HK-2 (cell line): ENCODE measurements at regions not wholly inside any gene's neighbourhood (a gene's known extent, or its start where the extent isn't known, plus 50 kb on each side); places are given as distances from the start of the nearest gene placed in this dataset.
"Not testable (repeated sequence)": the region's sequence is repeated elsewhere in the genome, so short reads cannot be mapped to it uniquely, and the experiment has no call there.

ENCODE experiments used
- DNase-seq: peaks from one replicate; pipeline ENCODE4 v3.0.0-alpha.2; 2018; ENCODE audit not compliant: unreplicated experiment

DNA sequence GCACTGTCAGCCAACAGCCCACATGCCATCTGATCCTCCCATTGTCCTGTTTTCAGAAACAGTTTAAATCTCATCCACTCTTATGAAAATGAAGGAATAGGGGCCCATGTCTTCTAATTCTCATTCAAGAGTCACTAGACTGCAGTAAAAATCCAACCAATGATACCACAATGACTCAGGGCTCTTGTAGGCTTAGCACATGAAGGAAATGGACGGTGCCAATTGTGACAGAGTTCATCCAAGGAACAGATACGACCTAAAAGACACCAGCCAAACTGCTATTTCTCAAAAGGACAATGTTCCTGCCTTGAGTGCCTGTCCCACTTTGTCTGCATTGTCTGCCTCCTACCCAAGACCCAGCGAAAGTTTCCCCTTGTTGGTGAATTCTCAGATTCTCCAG lies 204.8 kb upstream of the COX10 start:
- DNase-seq: no peak

DNA sequence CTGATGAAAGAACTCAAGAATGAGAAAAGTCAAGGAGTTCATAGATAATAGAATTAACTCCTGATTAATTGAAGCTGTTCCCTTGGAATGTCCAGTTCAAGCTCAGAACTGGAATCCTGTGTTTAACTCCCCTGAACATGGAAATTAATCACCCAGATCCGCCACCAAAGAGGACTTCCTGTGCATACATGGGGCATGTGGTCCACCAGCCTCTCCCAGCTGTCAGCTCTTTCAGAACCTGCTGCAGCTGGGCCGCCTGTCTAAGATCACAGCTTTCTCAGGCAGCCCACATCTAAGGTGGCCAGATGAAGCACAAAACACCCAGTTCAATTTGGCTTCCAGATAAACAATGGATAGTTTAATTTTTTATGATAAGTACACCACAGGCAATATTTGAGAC lies 203.7 kb upstream of the COX10 start:
- no peak for DNase-seq

DNA sequence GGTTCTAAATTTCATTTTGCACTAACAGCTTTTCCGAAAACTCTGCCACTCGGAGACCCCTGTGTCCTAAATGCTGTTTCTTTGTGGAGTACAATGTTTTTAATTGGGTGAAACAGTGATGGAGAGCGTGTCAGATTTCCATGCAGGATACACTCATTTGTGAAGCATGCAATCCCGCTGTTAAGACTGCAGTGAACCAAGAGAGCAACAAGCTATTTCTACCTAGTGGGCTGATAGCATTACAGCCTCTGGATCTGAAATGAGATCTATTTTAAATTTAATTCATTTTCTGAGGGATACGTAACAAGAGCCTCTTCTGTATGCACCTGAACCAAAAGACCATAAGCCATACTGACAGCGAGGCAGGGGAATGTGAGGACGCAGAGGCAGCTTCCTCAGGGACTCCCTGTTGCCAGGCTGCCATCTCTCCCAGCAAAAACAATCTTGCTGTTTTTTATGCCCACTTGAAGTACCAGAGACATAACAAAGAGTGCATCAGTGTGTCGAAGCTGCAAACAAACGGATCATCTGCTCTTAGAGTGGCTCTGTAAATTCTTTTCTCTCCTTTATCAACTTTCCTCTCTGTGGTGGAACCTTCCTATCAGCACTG lies 199.9 kb upstream of the COX10 start:
- no peak for DNase-seq

DNA sequence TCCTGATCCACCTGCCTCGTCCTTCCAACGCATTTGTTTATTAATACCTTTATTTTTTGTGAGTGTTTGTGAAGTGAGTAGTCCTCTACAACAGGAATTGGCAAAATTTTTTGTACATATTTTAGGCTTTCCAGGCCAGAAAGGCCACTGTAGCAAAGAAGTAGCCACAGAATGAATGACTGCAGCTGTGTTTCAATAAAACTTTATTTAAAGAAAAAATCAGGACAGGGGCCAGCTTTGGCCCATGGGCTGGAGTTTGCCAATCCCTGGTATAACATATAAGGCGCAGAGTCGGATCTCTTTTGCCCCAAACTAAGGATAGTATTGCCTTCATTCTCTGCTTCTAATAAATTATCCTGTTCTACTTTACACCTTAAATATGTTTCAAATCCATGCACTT lies 198.0 kb upstream of the COX10 start:
- DNase-seq: no peak

DNA sequence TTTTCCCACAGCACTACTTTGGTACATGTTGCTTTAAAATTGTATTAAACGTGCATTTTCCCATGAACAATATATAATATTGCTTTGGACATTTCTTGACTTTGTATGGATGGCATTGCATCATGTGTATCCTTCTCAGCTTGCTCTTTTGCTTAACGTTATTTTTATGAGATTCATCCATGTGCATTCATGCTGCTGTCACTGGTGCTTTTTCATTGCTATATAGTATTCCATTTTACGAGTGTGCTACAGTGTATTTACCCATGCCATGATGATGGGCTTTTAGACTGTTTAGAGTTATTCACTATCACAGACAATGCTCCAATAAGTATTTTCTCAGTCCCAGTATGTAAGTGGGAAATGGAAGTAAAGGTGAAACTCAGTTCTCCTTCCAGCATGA lies 195.2 kb upstream of the COX10 start:
- no peak for DNase-seq

DNA sequence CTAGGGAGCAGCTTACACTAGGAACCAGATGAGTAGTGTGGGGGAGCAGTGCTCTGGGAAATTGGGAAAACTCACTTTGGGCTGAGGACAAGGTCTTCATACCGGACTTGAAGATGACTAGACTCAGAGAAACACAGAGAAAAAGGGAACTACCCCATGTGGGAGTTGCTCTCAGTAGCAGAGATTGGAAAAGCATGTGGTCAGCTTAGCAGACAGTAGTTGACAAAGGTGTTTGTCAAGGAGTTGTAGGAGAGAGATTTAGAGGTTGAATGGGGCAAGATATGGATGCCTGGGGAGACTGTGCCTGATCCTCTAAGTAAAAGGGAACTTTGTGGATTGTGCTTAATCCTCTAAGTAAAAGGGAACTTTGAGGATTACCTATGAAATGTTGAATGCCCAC lies 194.5 kb upstream of the COX10 start:
- no peak for DNase-seq

DNA sequence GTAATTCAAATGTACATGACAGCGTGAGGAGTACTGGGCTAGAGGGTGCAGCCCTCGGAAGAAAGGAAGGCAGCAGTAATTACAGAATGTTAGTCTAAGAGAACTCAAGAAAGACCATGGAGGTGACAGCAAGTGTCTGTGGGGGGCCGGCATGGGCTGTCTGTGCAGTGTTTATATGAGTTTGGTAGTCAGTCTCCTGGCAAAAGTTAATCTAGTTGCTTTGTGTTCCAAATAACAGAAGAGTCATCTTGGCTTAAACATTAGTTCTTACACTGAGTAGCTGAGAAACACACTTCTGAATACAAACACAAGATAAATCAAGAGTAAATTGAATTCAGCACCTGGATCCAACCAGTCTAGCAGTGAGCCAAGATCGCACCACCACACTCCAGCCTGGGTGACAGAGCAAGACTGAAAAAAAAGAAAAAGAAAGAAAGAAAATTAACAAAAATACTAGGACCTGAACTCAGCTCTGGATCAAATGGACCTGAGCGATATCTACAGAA lies 189.3 kb upstream of the COX10 start:
- no peak for DNase-seq

DNA sequence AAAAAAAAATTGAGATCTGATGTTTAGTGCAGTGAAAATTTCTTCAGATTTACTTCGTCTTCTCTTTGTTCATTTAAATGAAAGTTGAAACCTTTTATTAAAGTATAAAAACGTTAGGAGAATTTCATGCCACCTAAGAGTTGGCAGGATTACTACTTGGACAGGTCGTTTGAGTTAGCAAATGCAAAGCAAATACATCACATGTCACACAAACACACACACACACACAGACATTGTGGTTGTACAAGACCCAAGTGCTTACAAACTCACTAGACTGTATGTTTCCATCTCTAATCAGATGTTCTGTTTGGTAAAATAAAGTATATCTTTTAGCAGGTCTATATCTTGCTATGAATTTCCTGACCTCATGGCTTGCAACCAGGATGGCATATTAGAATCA lies 185.6 kb upstream of the COX10 start:
- no peak for DNase-seq

DNA sequence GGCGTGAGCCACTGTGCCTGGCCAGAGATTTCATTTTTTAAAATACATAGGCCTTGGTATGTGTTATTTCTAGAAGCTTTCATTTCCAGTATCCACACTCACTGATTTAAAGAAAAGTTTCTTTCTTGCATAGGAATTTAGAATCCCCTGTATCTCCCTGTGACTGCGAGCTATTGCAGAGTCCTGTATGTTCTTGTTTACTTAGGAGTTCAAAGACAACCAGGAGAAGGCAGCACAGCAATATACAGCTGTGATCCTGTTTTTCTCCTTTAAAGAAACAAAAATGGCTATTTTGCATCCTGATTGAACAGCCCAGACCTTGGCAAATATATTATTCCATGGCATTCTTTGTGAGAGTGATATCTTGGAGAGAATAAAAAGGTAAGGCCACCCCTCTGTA lies 185.0 kb upstream of the COX10 start:
- no peak for DNase-seq

DNA sequence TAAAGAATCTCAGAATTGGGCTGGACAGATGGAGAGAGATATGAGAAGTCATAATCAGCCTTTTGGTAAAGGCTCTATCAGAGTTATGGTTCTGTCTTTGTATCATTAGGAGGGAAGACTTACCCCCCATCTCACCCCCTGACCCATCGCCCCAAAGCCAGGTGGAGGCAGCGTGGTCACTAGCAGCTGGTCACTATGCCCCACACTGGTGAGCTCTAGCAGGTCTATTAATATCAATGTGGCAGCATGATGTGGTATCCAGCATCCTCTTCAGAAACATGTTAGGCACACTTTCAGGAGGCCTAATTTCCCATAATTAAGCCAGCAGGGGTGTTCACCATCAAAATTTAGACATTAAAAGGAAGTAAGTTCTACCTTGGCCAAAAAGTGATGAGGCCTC lies 183.8 kb upstream of the COX10 start:
- no peak for DNase-seq

DNA sequence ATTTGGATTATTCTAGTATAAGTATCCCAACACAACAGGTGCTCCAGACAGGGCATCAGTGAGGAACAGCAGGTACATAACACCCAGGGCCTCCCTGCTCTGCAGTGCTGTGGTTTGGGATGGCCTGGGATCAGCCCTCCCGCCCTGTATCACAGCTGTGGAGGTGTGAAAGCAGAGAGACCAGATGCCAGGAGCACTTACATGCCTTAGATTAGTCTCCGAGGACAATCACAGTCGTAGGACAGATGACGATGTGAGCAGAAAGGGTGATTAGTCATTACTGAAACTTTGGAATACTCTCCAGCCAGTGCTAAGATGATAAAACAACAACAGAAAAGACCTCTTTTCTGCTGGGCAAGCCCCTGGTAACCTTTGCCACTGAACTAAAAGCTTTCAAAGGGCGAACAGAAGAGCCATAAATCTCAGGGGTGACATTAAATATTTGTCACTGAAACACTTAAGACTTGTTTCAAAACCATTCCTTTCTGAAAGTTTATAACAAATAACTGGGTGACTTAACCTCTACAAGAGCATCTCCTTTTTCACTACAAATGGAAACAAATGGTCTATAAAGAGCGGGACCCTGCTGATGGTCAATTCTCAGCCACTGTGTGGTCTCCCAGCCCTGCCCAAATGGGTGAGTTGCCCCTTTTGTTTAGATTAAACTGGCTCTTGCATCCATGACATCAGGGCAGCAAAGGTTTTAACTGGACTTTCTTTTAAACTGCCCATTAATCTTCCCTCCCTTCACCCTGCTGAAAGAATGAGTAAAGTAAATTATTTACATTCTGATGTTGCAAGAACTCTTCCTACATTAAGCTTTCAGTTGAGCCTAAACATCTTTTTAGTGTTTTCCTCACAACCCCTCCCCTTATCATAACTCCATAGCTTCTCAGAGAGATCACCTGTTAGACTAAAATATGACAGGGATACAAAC lies 183.1 kb upstream of the COX10 start:
- DNase-seq: no peak

DNA sequence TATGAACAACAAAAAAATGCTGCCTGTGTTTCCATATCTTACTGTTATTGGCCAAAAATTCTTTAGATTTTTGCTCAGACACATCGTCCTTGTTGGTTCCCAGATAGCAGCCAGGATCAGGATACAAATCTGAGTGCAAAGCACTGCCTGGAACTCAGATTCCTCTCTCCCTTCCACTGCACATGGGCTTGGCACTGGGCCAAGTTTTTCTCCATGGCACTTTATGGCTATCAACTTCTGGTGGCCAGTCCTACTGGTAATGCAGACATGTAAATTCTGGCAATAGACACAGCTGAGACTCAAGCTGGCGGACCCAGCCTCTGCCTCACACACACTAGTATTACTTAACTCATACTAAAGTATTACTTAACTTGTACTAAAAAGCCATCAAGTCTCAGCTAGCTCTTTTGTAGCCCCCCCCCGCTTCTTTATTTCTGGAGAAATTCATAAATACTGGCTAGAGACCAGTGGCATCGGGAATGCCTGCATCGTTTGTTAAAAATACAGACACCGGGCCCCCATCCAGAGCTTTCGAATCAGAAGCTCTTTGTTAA lies 181.2 kb upstream of the COX10 start:
- DNase-seq: no peak

DNA sequence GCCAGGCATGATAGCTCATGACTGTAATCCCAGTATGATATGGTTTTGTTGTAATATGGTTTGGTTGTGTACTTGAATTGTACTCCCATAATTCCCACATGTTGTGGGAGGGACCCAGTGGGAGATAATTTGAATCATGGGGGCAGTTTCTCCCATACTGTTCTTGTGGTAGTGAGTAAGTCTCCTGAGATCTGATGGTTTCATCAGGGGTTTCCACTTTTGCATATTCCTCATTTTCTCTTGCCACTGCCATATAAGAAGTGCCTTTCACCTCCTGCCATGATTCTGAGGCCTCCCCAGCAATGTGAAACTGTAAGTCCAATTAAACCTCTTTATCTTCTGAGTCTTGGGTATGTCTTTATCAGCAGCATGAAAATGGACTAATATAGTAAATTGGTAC lies 160.3 kb upstream of the COX10 start:
- not testable (repeated sequence) for DNase-seq

DNA sequence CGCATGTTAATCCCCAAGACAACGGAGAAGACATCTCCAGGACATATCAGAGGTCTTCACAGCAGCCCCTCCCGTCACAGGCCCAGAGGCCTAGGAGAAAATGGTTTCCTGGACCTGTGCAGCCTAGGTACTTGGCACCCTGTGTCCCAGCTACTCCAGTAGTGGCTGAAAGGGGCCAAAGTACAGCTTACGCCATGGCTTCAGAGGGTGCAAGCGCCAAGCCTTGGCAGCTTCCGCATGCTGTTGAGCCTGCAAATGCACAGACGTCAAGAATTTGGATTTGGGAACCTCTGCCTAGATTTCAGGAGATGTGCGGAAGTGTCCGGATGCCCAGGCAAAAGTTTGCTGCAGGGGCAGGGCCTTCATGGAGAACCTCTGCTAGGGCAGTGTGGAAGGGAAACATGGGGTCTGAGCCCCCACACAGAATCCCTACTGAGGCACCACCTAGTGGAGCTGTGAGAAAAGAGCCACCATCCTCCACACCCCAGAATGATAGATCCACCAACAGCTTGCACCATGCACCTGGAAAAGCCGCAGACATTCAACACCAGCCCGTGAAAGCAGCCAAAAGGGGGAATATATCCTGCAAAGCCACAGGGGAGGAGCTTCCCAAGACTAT lies 159.3 kb upstream of the COX10 start:
- no peak for DNase-seq

DNA sequence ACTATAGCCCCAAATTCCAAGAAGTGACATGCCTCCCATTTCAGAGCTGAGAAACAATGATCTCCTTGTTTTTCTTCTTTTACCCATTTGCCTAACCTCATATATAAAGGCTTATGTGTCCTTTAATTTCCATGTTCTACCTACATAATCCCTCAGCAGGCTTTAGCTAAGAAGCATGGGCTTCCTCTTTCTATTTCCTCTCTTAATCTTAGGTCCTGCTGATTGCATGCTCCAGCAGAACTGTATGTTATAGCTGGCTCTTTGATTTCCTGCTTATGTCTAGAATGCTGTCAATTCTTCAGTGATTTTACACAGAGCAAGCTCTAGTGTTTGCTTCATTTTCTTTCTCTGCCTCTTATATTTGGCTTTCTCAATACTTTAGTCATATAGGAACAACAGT lies 151.7 kb upstream of the COX10 start:
- DNase-seq: no peak

DNA sequence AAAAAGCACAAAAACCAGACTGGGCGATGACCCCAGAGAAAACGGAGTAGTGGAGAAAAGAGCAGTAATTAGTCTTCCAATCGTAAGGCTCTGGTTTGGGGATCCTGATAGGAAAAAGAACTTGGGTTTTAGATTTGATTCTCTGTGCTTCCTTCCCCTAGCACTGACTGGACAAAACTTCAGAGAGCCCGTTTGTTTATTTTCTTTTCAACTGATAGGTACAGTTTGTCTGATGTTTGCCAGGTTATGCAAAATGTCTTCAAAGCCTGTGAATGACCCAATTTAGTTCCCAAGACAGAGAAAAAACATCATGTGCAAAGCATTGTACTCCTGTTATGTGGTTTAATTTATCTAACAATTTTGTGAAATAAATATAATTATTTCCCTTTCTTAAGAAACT lies 151.1 kb upstream of the COX10 start:
- no peak for DNase-seq

DNA sequence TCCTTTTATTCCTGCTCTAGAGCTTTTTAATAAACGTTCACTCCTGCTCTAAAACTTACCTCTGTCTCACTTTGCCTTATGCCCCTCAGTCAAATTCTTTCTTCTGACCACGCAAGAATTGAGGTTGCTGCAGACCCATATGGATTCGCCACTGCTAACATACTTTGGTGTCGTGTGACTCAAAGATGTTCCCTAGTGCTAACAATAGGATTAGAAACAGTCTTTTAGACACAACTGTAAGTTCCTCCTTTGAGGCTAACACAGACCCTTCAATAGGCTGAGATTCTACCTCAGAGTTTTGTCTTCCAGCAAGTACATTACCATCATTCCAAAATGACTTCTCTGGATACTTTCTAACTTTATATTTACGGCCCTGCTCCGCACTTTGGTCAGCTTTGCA lies 149.5 kb upstream of the COX10 start:
- no peak for DNase-seq

DNA sequence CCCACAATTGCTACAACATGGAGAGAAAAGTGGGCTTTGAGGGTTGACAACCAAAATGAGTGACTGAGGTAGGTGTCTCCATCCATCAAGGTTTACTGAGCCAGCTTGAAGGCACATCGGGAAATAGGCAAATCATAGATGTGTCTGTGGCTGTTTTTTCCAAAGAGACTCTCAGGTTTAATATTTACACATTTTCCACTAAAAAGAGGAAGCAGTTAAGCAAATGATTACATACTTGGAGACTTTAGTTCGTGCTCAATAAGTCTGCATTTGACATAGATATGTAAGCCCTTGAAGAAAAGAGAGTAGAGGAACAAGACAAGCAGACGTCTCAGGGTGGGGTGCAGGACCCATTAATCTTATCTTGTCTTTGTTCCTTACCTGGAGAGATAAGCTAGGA lies 148.9 kb upstream of the COX10 start:
- no peak for DNase-seq

DNA sequence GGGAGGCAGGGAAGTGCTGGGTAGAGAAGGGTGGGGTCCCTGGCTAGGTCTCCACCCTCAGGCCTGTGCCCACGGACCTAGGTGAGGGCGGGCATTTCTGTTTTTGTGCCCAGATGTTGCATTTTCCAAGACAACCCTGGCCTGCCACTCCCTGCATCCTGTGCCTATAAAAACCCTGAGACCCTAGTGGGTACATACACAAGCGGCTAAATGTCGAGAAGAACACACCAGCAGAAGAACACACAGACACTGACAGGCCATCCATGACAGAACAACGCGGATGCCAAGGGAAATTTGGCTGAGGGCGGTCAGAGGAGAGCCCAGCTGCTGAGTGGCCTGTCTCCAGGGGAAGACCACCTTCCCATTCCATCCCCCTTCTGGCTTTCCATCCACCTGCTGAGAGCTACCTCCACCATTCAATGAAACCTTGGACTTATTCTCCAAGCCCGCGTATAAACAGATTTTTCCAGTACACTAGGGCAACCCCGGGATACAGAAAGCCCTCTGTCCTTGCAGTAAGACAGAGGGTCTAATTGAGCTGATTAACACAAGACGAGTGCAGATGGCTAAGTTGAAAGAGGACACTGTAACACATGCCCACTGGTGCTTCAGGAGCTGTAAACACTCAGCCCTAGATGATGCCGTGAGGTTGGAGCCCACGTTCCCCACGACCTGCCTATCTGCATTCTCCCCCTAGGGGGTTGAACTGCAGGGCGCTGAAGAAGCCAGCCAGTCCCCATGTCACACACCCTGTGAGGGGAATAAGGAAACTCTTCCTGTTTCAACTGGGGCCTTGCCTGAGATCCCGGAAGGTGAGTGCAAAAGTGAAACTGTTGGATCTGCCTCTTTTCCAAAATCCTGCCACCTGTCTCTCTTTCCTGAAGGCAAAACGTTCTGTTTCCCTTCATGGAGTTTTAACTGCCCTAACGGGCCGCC lies 147.2 kb upstream of the COX10 start:
- no peak for DNase-seq

DNA sequence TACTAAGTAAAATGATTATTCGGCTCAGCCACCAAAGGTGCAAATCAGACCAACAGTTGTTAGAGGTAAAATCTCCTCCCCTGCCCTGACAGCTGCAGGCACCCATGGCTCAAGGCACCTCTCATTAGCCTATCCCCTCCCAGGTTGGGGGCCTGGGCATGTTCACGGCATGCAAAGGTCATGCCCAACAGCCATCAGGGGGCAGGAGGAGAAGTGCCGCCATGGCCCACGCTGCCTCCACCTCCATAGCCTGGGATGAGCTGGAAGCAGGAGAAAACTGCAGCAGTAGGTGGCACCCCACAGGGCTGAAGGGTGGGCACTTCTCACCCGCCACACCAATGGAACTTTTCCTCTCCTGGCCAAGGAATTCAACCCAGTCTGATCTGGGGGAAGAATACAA lies 146.4 kb upstream of the COX10 start:
- no peak for DNase-seq

DNA sequence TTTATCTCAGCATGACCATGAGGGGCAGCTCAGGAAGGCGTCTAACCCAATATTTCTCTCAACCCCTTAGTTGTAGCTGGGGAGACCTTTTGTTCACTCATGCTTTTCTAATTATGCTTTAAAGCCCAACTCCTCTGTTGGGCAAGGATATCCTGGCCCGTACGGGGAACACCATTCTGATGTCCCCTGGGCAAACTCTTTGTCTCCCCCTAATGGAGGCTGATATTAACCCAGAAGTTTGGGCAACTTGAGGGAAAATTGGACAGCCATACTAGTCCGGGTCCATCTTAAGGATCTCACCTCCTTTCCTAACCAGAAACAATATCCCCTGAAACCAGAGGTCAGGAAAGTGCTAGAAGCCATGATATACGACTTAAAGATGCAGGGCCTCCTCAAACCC lies 143.7 kb upstream of the COX10 start:
- DNase-seq: no peak
